ENCODE measurements at regions not wholly inside any gene's neighbourhood (a gene's known extent, or its start where the extent isn't known, plus 50 kb on each side); places are given as distances from the start of the nearest gene placed in this dataset.
"Not testable (repeated sequence)": the region's sequence is repeated elsewhere in the genome, so short reads cannot be mapped to it uniquely, and the experiment has no call there.

DNA sequence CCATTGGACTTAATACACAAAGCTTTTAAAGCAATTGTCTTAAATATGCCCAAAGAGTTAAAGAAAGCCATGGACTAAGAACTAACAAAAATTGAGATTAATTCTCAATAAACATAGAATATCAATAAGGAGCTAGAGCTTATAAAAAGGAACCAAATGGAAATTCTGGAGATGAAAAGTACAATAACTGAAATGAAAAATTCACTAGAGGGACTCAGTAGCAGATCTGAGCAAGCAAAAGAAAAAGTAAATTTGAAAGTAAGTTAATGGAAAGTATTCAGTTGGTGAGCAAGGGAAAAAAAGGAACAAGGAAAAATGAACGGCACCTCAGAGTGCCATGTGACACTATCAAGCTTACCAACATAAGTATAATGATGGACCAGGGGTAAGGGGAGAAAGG is 209.8 kb downstream of the FZD1 start:
- Histone ChIP-seq H3K4me1 (ENCODE audit: insufficient read depth, low read length, poor library complexity, severe bottlenecking) (no peaks in the 10 kb centered on the region), H3K4me3 (ENCODE audit: low read depth, low read length, poor library complexity, severe bottlenecking) (no peak overlapping the region), H3K27ac (ENCODE audit: low read depth, low read length, poor library complexity, severe bottlenecking) (no peak overlapping the region), H3K36me3 (ENCODE audit: insufficient read depth, low read length, poor library complexity, severe bottlenecking) (no peaks in the 10 kb centered on the region), H3K9me3 (ENCODE audit: low read depth, low read length, poor library complexity, severe bottlenecking) (peaks cover 25% of the 10 kb centered on the region), H3K27me3 (replicated peaks; ENCODE audit: insufficient read depth, low read depth, low read length, poor library complexity) (no peaks in the 10 kb centered on the region)
- no peak for DNase-seq (ENCODE audit: low spot score)
- CTCF ChIA-PET, result no interaction called here
- no peak for TF ChIP-seq EZH2 (IDR thresholded peaks at IDR 0.05; ENCODE audit: borderline replicate concordance, low read depth, low read length, poor library complexity, severe bottlenecking)
- TF ChIP-seq, protein P1, sequence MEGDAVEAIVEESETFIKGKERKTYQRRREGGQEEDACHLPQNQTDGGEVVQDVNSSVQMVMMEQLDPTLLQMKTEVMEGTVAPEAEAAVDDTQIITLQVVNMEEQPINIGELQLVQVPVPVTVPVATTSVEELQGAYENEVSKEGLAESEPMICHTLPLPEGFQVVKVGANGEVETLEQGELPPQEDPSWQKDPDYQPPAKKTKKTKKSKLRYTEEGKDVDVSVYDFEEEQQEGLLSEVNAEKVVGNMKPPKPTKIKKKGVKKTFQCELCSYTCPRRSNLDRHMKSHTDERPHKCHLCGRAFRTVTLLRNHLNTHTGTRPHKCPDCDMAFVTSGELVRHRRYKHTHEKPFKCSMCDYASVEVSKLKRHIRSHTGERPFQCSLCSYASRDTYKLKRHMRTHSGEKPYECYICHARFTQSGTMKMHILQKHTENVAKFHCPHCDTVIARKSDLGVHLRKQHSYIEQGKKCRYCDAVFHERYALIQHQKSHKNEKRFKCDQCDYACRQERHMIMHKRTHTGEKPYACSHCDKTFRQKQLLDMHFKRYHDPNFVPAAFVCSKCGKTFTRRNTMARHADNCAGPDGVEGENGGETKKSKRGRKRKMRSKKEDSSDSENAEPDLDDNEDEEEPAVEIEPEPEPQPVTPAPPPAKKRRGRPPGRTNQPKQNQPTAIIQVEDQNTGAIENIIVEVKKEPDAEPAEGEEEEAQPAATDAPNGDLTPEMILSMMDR (conservative IDR thresholded peaks at IDR 0.05; ENCODE audit: low read depth, low read length), result no peak
- POLR2A ChIA-PET (ENCODE audit: low non-redundant PET), result no interaction called here
- no TSS peak for BruUV-seq (replicated peaks)
- intact Hi-C loops (cut with micrococcal nuclease; ENCODE audit: unreplicated experiment), result no loop called here

DNA sequence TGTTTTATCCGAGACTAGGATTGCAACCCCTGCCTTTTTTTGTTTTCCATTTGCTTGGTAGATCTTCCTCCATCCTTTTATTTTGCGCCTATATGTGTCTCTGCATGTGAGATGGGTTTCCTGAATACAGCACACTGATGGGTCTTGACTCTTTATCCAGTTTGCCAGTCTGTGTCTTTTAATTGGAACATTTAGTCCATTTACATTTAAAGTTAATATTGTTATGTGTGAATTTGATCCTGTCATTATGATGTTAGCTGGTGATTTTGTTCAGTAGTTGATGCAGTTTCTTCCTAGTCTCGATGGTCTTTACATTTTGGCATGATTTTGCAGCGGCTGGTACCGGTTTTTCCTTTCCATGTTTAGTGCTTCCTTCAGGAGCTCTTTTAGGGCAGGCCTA is 216.2 kb downstream of the FZD1 start:
- H3K27me3 ChIP-seq (replicated peaks; ENCODE audit: insufficient read depth, low read depth, low read length, poor library complexity); POLR2A ChIA-PET (ENCODE audit: low non-redundant PET); H3K9me3 ChIP-seq (ENCODE audit: low read depth, low read length, poor library complexity, severe bottlenecking); BruUV-seq (replicated peaks); H3K36me3 ChIP-seq (ENCODE audit: insufficient read depth, low read length, poor library complexity, severe bottlenecking); H3K27ac ChIP-seq (ENCODE audit: low read depth, low read length, poor library complexity, severe bottlenecking); CTCF ChIA-PET; DNase-seq (ENCODE audit: low spot score); H3K4me1 ChIP-seq (ENCODE audit: insufficient read depth, low read length, poor library complexity, severe bottlenecking); intact Hi-C loops (cut with micrococcal nuclease; ENCODE audit: unreplicated experiment); H3K4me3 ChIP-seq (ENCODE audit: low read depth, low read length, poor library complexity, severe bottlenecking): not testable (repeated sequence)

DNA sequence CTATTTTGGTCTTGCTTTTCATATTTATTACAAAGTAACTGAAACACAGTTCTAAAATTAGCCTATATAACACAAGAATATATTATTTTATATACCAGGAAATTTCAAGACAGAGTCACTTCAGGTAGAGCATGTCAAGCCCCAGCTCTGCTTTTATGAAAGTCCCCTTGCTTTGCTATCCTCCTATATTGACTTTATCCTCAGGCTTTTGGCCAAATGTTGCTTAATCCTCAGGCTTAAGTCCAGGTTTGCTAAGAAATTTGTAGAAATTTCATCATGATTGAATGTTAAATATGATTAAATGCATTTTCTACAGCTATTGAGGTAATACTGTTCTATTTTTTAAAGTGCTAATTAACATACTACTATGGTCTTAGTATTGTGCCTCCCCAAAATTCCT is 227.6 kb downstream of the FZD1 start:
- no peaks in the 10 kb centered on the region for H3K27me3 ChIP-seq (replicated peaks; ENCODE audit: insufficient read depth, low read depth, low read length, poor library complexity)
- H3K4me1 ChIP-seq (ENCODE audit: insufficient read depth, low read length, poor library complexity, severe bottlenecking), result no peaks in the 10 kb centered on the region
- ChIA-PET POLR2A (ENCODE audit: low non-redundant PET) (no interaction called here), CTCF (no interaction called here)
- TF ChIP-seq, protein P1 (conservative IDR thresholded peaks at IDR 0.05; ENCODE audit: low read depth, low read length), result no peak
- no peaks in the 10 kb centered on the region for H3K36me3 ChIP-seq (ENCODE audit: insufficient read depth, low read length, poor library complexity, severe bottlenecking)
- no peak for DNase-seq (ENCODE audit: low spot score)
- BruUV-seq (replicated peaks), result no TSS peak
- no peaks in the 10 kb centered on the region for H3K9me3 ChIP-seq (ENCODE audit: low read depth, low read length, poor library complexity, severe bottlenecking)
- intact Hi-C loops (cut with micrococcal nuclease; ENCODE audit: unreplicated experiment), result no loop called here
- H3K27ac ChIP-seq (ENCODE audit: low read depth, low read length, poor library complexity, severe bottlenecking), result no peak overlapping the region
- no peak overlapping the region for H3K4me3 ChIP-seq (ENCODE audit: low read depth, low read length, poor library complexity, severe bottlenecking)

DNA sequence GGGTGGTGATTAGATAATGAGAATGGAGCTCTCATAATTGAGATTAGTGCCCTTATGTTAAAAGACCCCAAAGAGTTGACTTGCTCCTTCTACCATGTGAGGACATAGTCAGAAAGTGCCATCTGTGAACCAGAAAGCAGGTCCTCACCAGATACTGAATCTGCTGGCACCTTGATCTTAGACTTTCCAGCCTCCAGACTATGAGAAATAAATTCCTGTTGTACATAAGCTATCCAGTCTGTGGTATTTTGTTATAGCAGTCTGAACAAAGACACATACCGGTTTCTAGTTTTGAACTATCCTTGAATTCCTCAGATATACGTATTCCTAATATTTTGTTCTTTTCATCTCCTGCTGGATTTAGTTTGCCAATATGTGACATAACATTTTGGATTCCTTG is 228.1 kb downstream of the FZD1 start:
- Histone ChIP-seq H3K27me3 (replicated peaks; ENCODE audit: insufficient read depth, low read depth, low read length, poor library complexity) (no peaks in the 10 kb centered on the region), H3K9me3 (ENCODE audit: low read depth, low read length, poor library complexity, severe bottlenecking) (no peaks in the 10 kb centered on the region), H3K36me3 (ENCODE audit: insufficient read depth, low read length, poor library complexity, severe bottlenecking) (no peaks in the 10 kb centered on the region), H3K27ac (ENCODE audit: low read depth, low read length, poor library complexity, severe bottlenecking) (no peak overlapping the region), H3K4me1 (ENCODE audit: insufficient read depth, low read length, poor library complexity, severe bottlenecking) (no peaks in the 10 kb centered on the region), H3K4me3 (ENCODE audit: low read depth, low read length, poor library complexity, severe bottlenecking) (no peak overlapping the region)
- POLR2A ChIA-PET (ENCODE audit: low non-redundant PET), result no interaction called here
- no peak for TF ChIP-seq EZH2 (IDR thresholded peaks at IDR 0.05; ENCODE audit: borderline replicate concordance, low read depth, low read length, poor library complexity, severe bottlenecking)
- TF ChIP-seq, protein P1 (conservative IDR thresholded peaks at IDR 0.05; ENCODE audit: low read depth, low read length), result no peak
- BruUV-seq (replicated peaks), result no TSS peak
- CTCF ChIA-PET, result no interaction called here
- DNase-seq (ENCODE audit: low spot score), result no peak
- intact Hi-C loops (cut with micrococcal nuclease; ENCODE audit: unreplicated experiment), result no loop called here

Data from A673 (cell line).